ENCODE measurements at regions not wholly inside any gene's neighbourhood (a gene's known extent, or its start where the extent isn't known, plus 50 kb on each side); places are given as distances from the start of the nearest gene placed in this dataset.

DNA sequence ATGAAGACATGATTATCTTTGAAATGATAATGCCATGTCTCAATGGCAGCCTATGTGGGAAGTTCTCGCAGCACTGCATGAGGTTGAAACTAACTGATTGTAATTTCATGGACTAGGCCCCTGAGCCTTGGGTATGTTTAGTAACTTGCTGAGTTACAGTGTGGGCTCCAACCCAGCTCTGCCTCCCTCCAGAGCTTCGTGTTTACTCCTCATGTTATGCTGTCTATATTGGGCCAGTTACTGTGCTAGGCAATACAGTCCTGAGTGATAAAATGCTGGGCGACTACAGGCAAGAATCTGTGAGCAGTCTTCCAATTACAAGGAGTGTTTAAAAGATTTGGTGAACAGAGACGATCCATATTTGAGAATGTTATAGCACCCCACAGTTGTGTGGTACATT lies 530.1 kb upstream of the CDH2 start (continued):
- TF ChIP-seq SP1 (IDR thresholded peaks at IDR 0.05; ENCODE audit: low read depth, low read length) (no peak), ATF2 (IDR thresholded peaks at IDR 0.05; ENCODE audit: low read length) (no peak), RNF2 (IDR thresholded peaks at IDR 0.05; ENCODE audit: borderline replicate concordance, low read depth, low read length, missing control alignments, poor library complexity, severe bottlenecking) (no peak)
- TF ChIP-seq, protein P1, sequence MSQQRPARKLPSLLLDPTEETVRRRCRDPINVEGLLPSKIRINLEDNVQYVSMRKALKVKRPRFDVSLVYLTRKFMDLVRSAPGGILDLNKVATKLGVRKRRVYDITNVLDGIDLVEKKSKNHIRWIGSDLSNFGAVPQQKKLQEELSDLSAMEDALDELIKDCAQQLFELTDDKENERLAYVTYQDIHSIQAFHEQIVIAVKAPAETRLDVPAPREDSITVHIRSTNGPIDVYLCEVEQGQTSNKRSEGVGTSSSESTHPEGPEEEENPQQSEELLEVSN (IDR thresholded peaks at IDR 0.05) = no peak
